ENCODE measurements at regions not wholly inside any gene's neighbourhood (a gene's known extent, or its start where the extent isn't known, plus 50 kb on each side); places are given as distances from the start of the nearest gene placed in this dataset.
"Not testable (repeated sequence)": the region's sequence is repeated elsewhere in the genome, so short reads cannot be mapped to it uniquely, and the experiment has no call there.

DNA sequence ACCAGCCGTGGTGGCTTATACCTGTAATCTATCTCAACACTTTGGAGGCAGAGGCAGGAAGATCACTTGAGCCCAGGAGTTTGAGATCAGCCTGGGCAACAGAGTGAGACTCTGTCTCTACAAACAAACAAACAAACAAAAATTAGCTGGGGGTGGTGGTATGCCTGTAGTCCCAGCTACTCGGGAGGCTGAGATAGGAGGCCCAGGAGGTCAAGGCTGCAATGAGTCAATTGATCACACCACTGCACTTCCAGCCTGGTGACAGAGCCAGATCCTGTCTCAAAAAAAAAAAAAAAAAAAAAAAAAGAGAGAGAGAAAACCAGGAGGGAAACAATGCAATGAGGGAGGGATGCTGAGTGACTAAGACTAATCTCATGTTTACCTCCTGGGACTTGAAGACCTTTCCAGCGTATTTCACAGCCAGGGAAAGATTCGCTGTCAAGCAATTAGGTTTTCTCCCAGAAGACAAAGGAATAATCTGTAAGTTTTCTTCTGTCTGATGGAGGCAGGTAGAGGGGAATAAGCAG, 51.1 kb upstream of the MIER3 start:
- no peak for DNase-seq

DNA sequence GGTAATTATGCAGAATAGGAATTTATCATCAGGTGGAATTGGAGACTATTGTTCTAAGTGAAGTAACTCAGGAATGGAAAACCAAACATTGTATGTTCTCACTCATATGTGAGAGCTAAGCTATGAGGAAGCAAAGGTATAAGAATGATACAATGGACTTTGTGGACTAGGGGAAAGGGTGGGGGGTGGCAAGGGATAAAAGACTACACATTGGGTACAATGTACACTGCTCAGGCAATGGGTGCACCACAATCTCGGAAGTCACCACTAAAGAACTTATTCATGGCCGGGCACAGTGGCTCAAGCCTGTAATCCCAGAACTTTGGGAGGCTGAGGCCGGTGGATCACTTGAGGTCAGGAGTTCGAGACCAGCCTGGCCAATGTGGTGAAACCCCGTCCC, 51.6 kb upstream of the MIER3 start:
- not testable (repeated sequence) for DNase-seq

DNA sequence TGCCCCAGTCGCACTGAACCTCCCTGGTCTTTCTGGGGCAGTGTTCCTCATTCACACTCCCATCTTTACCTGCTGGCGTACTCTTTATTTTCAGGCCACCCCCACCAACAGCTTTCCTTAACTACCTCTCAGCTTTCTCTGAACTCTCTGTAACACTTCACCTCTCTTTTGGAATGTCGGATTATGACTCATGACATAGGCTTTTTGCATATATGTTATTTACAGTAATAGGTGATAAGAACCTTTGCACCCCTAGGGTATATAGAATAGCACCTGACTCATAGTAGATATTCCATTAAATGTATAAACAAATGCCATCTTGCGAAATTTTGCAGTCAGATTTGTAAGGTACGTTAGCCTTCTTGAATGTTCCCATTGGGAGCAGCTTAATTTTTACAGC, 52.9 kb upstream of the MIER3 start:
- DNase-seq: no peak

DNA sequence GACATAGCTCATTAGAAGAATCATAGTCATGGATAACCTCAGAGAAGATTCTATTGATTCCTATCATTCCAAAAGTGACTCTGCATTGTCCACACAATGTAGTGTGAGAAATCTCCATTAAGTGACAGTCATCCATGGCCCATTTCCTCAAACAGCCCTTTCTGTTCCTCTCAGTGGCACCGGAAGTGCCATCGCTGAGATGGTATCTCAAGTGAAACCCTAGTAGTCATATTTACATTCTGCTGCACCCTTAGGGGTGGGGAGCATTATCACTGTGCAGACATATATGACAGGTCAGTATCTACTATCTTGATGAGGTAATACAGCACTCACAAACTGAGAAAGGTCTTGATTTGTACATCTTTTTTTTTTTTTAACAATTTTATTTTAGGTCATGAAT, 55.4 kb upstream of the MIER3 start:
- DNase-seq: no peak

DNA sequence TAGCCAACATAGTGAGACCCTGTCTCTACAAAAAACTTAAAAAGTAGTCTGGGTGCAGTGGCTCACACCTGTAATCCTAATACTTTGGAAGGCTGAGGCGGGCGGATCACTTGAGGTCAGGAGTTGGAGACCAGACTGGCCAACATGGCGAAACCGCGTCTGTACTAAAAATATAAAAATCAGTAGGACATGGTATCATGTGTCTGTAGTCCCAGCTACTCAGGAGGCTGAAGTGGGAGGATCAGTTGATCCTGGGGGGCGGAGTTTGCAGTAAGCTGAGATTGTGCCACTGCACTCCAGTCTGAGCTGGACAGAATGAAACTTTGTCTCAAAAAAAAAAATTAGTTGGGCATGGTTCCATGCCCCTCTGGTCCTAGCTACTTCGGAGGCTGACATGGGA, 57.9 kb upstream of the MIER3 start:
- DNase-seq: no peak

DNA sequence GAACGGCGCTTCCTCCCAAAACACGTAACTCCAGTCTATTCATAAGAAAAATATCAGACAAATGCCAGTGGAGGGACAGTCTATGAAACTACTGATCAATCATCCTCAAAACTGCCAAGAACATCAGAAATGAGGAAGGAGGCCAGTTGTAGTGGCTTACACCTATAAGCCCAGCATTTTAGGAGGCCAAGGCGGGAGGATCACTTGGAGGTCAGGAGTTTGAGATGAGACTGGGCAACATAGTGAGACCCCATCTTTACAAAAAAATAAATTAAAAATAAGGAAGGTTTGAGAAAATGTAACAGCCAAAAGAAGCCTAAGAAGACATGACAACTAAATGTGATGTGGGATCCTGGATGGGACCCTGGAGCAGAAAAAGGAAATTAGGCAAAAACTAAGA, 58.9 kb upstream of the MIER3 start:
- DNase-seq: no peak

DNA sequence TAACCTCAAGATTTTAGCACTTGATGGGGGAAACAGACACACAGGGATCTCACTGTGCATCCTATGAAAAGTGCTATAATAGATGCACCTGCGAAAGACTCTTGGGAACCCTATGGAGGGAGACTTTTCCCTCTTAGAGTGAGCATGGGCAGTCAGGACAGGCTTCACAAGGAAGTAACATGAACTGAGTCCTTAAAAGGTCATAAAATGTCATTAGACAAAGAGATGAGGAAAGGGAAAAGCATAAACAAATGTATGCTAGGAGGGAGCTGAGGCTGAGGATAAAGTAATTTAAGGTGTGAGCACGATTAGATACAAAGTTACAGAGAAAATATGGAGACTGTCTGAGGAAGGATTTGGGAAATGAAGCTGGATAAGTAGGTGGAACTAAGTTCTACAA, 60.6 kb upstream of the MIER3 start:
- DNase-seq: no peak

DNA sequence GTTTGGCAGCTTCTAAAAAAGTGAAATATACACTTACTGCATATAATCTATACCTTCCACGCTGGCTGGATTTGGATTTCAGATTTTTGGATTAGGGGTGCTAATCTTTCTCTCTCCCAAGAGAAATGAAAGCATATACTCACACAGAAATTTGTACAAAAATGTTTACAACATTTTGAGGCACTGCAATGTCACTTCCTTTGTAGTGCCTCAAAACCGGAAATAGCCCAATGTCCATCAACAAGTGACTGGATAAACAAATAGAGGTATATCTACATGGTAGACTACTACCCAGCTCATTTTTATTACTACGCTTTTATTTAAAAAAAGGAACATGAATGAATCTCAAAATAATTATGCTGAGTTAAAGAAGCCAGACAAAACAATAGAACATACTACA, 74.0 kb upstream of the MIER3 start:
- DNase-seq: no peak

DNA sequence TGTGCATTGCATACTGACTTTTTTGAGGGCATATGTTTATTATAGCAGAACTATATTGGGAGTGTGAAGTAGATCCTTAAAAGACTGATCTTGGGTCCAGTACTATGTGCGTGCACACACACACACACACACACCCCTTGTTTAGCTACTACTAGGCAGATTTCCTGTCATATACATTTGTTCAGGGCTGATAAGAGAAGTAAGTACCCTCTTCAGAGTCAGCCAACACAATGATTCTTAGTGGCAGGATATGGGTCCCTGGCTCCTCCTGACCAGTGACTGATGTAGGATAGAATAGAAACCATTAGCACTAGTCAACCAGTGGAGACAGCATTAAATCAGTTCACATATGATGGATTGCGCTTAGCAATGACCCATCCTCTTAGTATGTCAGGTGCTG, 76.2 kb upstream of the MIER3 start:
- DNase-seq: no peak

DNA sequence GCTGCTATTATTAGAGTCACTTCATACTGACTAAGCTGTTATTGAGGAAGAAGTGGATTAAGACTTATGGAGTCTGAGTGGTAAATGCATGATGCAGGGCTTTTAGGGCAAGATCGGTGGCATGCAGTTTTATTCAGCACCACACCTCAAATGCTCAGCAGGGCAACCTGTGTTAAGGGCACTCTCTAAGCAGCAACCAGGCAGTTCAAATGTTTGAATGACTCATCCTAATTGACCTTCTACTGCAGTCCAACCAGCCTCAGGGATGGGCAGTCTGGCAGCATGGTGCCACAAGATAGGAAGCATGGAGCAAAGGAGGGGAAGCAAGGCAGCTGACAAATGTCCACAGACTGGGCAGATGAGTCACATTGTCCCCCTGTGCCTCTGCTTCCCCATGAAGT, 80.2 kb upstream of the MIER3 start:
- DNase-seq: no peak

DNA sequence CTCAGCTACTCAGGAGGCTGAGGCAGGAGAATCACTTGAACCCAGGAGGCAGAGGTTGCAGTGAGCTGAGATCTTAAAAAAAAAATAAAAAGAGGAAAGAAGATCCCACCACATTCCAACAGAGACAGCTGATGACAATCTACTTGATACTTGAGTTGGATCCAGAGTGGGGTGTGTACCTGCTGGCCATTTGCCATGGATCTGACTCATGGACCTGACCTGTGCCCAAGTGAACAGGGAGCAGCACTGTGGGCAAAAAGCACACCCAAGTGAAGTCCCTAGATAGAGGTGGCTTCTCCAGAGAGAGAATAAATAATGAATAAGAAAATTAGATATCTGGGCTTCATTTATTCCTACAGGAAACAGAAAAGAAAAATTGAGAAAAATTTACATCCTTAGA, 81.2 kb upstream of the MIER3 start:
- no peak for DNase-seq

DNA sequence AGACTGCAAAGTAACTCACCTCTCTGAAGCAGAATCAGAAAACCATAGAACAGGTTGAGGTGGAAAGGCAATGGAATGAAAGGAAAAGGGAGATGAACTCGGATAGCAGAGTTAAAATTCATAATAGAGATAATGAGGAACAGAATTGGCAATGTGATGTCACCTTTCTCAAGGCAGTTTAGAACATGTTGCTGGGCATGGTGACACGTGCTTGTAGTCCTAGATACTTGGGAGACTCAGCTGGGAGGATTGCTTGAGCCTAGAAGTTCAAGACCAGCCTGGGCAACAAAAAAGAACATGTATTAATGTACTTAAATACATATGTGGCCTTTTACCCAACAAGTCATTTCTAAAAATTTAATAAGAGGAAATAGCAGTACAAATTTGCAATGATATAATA, 81.6 kb upstream of the MIER3 start:
- DNase-seq: no peak

DNA sequence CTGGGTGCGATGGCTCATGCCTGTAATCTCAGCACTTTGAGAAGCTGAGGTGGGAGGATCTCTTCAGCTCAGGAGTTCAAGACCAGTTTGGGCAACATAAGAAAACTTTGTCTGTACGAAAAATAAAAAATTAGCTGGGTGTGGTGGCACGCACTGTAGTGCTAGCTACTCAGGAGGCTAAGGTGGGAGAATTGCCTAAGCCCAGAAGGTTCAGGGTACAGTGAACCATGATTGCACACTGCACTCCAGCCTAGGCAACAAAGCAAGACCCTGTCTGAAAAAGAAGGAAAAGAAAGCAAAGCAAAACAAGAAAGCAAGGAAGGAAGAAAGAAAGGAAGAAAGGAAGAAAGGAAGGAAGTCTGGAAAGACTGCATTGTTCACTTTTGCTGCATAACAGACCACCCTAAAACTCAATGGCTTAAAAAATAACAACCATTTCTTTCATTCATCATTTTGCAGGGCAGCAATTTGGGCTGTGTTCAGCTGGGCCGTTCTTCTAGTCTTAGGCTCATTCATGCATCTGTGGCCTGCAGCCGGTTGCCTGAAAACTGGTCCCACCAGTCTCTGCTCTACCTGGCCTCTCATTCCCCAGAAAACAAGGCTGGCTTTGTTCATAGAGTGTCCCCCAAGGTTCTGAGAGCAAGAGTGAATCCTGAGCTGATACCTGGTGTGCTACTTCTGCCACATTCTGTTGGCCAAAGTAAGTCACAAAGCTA, 82.4 kb upstream of the MIER3 start:
- no peak for DNase-seq

DNA sequence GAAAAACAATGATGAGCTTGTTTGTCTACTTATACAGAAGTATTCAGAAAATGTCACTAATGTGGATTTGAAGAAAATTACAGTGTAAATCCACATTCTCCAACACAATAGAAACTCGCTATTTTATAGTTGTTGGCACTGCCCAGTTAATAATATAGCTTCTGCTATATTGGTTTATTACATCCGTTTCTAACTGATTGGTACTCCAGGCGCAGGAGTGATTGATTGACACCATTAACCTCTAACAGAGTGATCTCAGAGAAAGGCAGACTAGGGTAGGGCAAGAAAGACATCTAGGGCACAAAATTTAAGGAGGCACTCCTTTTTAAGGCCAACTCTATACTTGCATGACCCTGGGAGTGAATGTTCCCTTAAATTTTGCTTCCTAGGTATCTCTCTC, 84.0 kb upstream of the MIER3 start:
- DNase-seq: no peak

DNA sequence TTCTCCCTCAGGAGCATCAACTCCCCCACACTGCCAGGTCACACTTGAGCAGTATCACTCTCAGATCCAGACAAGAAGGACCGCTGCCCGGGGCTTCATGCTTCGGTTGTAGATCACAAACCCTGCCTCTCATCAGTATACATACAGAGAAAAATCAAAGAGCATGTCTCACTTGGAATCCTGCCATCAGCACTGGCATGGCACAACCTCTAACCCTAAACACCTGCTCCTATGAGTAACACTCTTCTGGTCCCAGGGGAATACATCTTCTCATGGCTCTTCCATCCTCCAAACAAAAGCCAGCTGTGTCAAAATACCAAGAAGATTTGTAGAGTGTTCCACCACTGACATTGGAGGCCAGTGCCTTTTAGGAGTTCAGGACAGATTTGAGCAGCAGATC, 84.8 kb upstream of the MIER3 start:
- no peak for DNase-seq

DNA sequence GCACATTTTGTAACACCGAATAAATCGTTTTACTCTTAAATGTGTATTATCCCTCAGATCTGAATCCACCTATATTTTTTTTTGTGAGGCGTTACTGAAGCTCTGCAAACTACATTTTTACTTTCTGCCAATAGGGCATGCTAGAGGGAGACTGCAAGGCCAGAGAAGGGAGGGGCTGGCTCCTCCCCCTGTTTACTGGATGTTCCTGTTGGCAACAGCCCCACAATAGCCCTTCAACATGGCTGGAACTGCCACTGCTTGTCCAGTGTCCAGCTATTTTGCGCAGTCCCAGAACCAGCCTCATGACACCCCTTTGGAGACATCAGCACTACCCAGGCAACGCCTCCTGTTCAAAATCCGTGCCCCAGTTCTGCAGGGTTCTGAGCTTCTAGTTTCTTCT, 85.4 kb upstream of the MIER3 start:
- no peak for DNase-seq

DNA sequence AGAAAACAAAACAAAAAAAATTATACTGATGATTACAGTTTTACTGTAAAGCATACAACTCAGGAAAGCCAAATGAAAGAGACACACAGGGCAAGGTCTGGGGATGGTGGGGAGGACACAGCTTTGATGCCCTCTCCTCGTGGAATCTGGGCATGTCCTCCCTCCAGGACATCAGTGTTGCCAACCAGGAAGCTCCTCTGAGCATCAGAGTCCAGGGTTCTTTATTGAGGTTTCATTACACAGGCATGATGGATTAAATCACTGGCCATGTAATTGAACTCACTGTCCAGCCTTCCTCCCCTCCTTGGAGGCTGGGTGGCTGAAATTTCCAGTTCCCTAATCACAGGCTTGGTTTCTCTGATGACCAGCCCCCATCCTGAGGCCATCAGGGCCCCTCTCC, 89.6 kb upstream of the MIER3 start:
- DNase-seq: no peak

DNA sequence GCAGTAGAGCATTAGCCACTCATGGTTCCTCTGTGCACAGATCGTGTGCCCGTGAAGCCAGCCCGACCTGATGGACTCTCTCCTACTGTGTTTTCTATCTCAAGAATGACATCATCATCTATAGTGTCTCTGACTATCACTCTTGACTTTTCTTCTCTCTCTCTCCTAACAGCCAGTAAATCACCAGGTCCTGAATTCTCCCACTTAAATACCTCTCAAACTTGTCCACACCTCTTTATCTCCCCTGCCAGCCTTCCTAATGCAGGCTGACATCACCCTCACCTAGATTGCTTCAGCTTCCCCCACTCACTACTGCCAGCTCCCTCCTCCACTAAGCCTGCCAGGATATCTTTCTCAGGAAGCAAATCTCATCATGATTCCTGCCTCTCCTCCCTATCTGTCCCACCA, 90.6 kb upstream of the MIER3 start:
- DNase-seq: no peak

DNA sequence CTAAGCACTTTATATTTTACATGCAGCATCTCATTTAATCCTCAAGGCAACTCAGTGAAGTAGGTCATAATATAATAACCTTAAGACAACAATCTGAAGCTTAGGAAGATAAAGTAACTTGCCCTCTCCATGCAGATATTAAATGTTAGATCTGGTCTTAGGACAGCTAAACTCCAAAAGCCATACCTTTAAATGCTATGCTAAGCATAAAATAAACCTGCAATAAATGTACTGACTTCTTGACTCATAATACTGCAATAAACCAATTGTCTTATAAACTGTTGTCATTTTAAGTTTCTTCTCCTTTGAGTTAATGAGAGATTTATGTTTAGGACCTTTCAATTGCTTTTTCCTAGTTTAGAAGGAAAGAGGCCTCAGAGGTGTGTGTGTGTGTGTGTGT, 102.2 kb upstream of the MIER3 start:
- no peak for DNase-seq

DNA sequence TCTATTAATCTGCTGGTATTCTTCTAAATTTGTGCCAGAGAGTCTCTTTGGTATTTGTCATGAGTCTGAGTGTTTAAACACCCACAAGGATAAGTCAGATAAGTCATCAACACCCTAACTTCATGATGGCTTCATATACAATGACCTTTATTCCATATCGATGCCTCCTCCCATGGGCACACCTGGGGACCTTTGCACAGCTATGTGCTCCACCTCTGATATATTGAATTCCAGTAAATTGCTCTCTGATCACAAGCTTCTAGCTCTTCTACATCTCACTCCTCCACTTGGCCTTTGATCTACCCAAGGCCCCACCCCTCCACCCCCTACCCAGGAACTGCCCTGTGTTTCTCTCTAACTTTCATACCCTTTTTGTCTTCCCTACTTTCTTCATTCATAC, 102.7 kb upstream of the MIER3 start:
- no peak for DNase-seq

DNA sequence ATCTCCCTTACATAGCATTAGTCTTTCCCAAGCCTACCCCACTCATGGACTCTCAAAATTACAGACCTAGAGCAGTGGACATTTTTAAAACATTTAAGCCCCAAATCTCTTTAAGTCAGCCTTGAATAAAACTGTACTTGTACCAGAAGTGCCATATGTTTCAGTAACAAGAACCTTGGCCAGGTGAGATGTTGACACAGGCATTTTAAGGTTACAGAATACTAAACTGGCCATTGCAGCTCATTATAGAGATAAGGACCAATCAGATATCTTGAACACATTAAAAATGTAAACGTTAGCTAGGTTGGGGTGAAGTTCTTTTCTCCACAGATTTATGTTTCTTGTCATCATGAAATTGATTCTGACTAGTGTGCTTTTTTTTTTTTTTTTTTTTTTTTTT, 103.8 kb upstream of the MIER3 start:
- DNase-seq: no peak

DNA sequence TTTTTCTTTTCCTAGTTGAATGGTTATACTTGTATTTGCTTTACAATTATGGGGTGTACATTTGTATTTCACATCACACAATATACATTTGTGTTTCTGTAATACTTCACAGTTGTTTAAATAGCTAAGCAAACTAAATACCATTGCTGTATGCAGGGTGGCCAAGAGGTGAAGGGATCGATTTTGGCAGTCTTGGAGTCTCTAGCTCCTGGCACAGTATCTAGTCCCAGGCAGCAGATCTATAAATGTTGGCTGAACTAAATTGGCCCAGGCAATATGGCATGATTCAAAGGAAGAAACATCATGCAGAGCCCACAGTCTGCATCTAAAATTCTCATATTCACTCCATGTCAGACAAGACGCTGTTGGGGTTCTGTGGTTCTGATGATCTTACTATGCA, 110.1 kb upstream of the GPBP1 start:
- no peak for DNase-seq

DNA sequence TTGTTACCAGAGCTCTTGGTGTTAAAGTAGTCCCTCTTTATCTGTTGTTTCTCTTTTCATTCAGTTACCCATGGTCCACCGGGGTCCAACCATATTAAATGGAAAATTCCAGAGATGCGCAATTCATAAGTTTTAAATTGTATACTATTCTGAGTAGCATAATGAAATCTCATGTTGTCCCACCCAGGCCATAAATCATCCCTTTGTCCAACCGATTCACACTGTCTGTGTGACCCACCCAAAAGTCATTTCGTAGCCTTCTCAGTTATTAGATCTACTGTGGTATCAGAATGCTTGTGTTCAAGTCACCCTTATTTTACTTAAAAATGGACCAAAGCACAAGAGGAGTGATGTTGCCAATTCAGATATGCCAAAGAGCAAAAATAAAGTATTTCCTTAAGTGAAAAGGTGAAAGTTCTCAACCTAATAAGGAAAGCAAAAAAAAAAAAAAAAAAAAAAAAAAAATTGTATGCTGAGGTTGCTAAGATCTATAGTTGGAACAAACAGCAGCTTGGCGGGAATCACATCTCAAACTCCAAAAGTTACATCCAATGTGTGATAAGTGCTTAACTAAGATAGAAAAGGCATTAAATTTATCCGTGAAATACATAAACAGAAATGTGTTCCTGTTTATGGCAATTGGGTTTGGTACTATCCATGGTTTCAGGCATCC, 106.8 kb upstream of the GPBP1 start:
- no peak for DNase-seq

DNA sequence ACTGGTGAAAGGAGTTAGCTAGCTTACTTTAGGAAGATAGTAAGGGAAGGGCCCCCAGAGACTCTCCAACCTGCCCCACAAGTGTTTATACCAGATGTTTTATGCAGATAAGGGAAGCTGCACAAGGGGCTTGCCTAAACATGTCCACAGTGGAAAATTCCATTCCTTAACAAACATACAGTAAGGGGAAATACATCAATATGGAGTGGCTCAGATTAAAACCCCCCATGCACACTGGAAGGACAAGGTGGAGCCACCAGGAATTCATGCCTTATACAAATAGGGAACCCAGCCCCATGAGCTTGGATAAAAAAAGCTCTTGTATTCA, 106.3 kb upstream of the GPBP1 start:
- DNase-seq: no peak

Measured in CD4-positive, alpha-beta T cell treated with Interleukin-4 for 1 hour (primary cell).